IMR-90 (cell line): ENCODE measurements at regions not wholly inside any gene's neighbourhood (a gene's known extent, or its start where the extent isn't known, plus 50 kb on each side); places are given as distances from the start of the nearest gene placed in this dataset.

Experiments
- ATAC-seq: fragments of 200-7000 bp; cut with Tn5 transposase; 2 replicates; pipeline ENCODE4 v1.9.1; 2020; ENCODE audit warnings: low read depth, mild to moderate bottlenecking, moderate library complexity
- BruUV-seq: library from RNA; stranded (reverse); fragments of 400-500 nt; replicated peaks from 2 replicates; lab custom pipeline; 2021; lab: Mats Ljungman, UMichigan
- CTCF ChIA-PET: fragments of 300-600 bp; formaldehyde crosslinking; extraction: SDS; loops from one replicate; lab custom pipeline; 2021; ENCODE audit warnings: antibody characterized with exemption; lab: Yijun Ruan, JAX
- POLR2A ChIA-PET: fragments of 300-600 bp; sonication (Branson Sonifier 250); formaldehyde crosslinking; loops from one replicate; lab custom pipeline; 2022; ENCODE audit warnings: antibody characterized with exemption; ENCODE audit not compliant: unreplicated experiment; lab: Charles Lee
- DNase-seq: peaks from one replicate; pipeline ENCODE4 v3.0.0; 2013
- H2AFZ ChIP-seq: replicated peaks from 2 replicates; pipeline ENCODE3; 2013; ENCODE audit warnings: low read length, mild to moderate bottlenecking; ENCODE audit not compliant: poor library complexity
- H2AK5ac ChIP-seq: 2 replicates; pipeline ENCODE4 v1.6.1; 2013; ENCODE audit warnings: low read depth, low read length, inconsistent platforms
- H2AK9ac ChIP-seq: replicated peaks from 2 replicates; pipeline ENCODE3; 2013; ENCODE audit warnings: mild to moderate bottlenecking, low read depth, low read length, moderate library complexity; ENCODE audit not compliant: poor library complexity
- H2BK120ac ChIP-seq: 2 replicates; pipeline ENCODE4 v1.6.1; 2013; ENCODE audit warnings: low read depth, low read length, inconsistent platforms
- H2BK15ac ChIP-seq: 3 replicates; pipeline ENCODE4 v1.6.1; 2013; ENCODE audit warnings: low read depth, low read length, inconsistent platforms
- H2BK20ac ChIP-seq: 2 replicates; pipeline ENCODE4 v1.6.1; 2013; ENCODE audit warnings: low read depth, mild to moderate bottlenecking, inconsistent platforms, low read length, moderate library complexity
- H2BK5ac ChIP-seq: 2 replicates; pipeline ENCODE4 v1.6.1; 2013; ENCODE audit warnings: mild to moderate bottlenecking, low read depth, low read length, inconsistent platforms; ENCODE audit not compliant: poor library complexity, severe bottlenecking
- H3K14ac ChIP-seq: replicated peaks from 2 replicates; pipeline ENCODE4 v1.6.1; 2013; ENCODE audit warnings: low read depth, low read length, inconsistent platforms
- H3K18ac ChIP-seq: 2 replicates; pipeline ENCODE4 v1.6.1; 2013; ENCODE audit warnings: low read depth, low read length, control low read depth
- H3K23ac ChIP-seq: 2 replicates; pipeline ENCODE4 v1.6.1; 2013; ENCODE audit warnings: low read depth, low read length, inconsistent platforms
- H3K27ac ChIP-seq: 2 replicates; pipeline ENCODE4 v1.5.1; 2013; ENCODE audit warnings: mild to moderate bottlenecking, control low read depth, low read length; ENCODE audit not compliant: insufficient read depth
- H3K27me3 ChIP-seq: 2 replicates; pipeline ENCODE4 v1.6.1; 2013; ENCODE audit warnings: low read length; ENCODE audit not compliant: control insufficient read depth, insufficient read depth
- H3K36me3 ChIP-seq: 2 replicates; pipeline ENCODE4 v1.6.1; 2013; ENCODE audit warnings: low read length, mixed read lengths; ENCODE audit not compliant: control insufficient read depth, insufficient read depth
- H3K4ac ChIP-seq: 2 replicates; pipeline ENCODE4 v1.6.1; 2013; ENCODE audit warnings: low read depth, low read length, inconsistent platforms
- H3K4me1 ChIP-seq: 2 replicates; pipeline ENCODE4 v1.6.1; 2013; ENCODE audit warnings: low read length, mixed read lengths; ENCODE audit not compliant: control insufficient read depth, insufficient read depth
- H3K4me2 ChIP-seq: 2 replicates; pipeline ENCODE4 v1.6.1; 2013; ENCODE audit warnings: low read depth, mild to moderate bottlenecking, control low read depth, low read length, moderate library complexity
- H3K4me3 ChIP-seq: 2 replicates; pipeline ENCODE4 v1.5.1; 2013; ENCODE audit warnings: low read depth, mild to moderate bottlenecking, control low read depth, low read length, moderate library complexity; ENCODE audit not compliant: insufficient read depth
- H3K56ac ChIP-seq: 2 replicates; pipeline ENCODE4 v1.6.1; 2013; ENCODE audit warnings: low read length, inconsistent platforms; ENCODE audit not compliant: insufficient read depth; ENCODE audit errors: extremely low read depth
- H3K79me1 ChIP-seq, 2 experiments: 2 replicates each; pipeline ENCODE4 v1.6.1; 2013; ENCODE audit warnings: low read length in 2 of 2, inconsistent platforms in 1 of 2, low read depth in 1 of 2
- H3K9ac ChIP-seq: 2 replicates; pipeline ENCODE4 v1.6.1; 2013; ENCODE audit warnings: low read depth, low read length, control low read depth
- H3K9me1 ChIP-seq: 2 replicates; pipeline ENCODE4 v1.6.1; 2013; ENCODE audit warnings: low read length, inconsistent platforms; ENCODE audit not compliant: insufficient read depth
- H3K9me3 ChIP-seq: 2 replicates; pipeline ENCODE4 v1.6.1; 2013; ENCODE audit warnings: low read length; ENCODE audit not compliant: control insufficient read depth, insufficient read depth
- H4K20me1 ChIP-seq: 2 replicates; pipeline ENCODE4 v1.6.1; 2013; ENCODE audit warnings: low read length, inconsistent platforms; ENCODE audit not compliant: insufficient read depth
- H4K5ac ChIP-seq: 2 replicates; pipeline ENCODE4 v1.6.1; 2013; ENCODE audit warnings: mild to moderate bottlenecking, low read depth, low read length, control low read depth
- H4K8ac ChIP-seq, 2 experiments: 2 replicates each; pipeline ENCODE4 v1.6.1; 2013; ENCODE audit warnings: low read depth in 2 of 2, low read length in 2 of 2, control low read depth in 1 of 2, inconsistent platforms in 1 of 2
- H4K91ac ChIP-seq: 2 replicates; pipeline ENCODE4 v1.6.1; 2013; ENCODE audit warnings: low read depth, low read length, inconsistent platforms; ENCODE audit not compliant: insufficient read depth
- BHLHE40 ChIP-seq: fragments of 150-350 bp; IDR thresholded peaks from 2 replicates; pipeline ENCODE4 v1.6.1; 2016; ENCODE audit warnings: mild to moderate bottlenecking, low read depth, low read length
- CEBPB ChIP-seq: IDR thresholded peaks from 2 replicates; pipeline ENCODE4 v1.6.1; 2012; ENCODE audit warnings: low read depth, low read length, improper control_type of control experiment
- ELK1 ChIP-seq: fragments of 150-350 bp; IDR thresholded peaks from 2 replicates; pipeline ENCODE4 v1.6.1; 2016; ENCODE audit warnings: low read depth, mild to moderate bottlenecking, low read length, moderate library complexity, borderline replicate concordance
- FOS ChIP-seq: fragments of 150-350 bp; IDR thresholded peaks from 2 replicates; pipeline ENCODE4 v1.6.1; 2016; ENCODE audit warnings: low read depth, low read length
- MAZ ChIP-seq: IDR thresholded peaks from 2 replicates; pipeline ENCODE4 v1.6.1; 2012; ENCODE audit warnings: low read depth, mild to moderate bottlenecking, low read length, improper control_type of control experiment, moderate library complexity, borderline replicate concordance
- MXI1 ChIP-seq: IDR thresholded peaks from 2 replicates; pipeline ENCODE4 v1.6.1; 2012; ENCODE audit warnings: low read depth, mild to moderate bottlenecking, low read length, moderate library complexity, borderline replicate concordance
- NFE2L2 ChIP-seq: fragments of 150-350 bp; IDR thresholded peaks from 2 replicates; pipeline ENCODE4 v1.6.1; 2016; ENCODE audit warnings: low read depth, mild to moderate bottlenecking, low read length
- RAD21 ChIP-seq: IDR thresholded peaks from 2 replicates; pipeline ENCODE4 v1.6.1; 2012; ENCODE audit warnings: low read length, improper control_type of control experiment
- RCOR1 ChIP-seq: IDR thresholded peaks from 2 replicates; pipeline ENCODE4 v1.6.1; 2012; ENCODE audit warnings: mild to moderate bottlenecking, low read length, improper control_type of control experiment; ENCODE audit not compliant: insufficient replicate concordance
- RFX5 ChIP-seq: IDR thresholded peaks from 2 replicates; pipeline ENCODE4 v1.8.0; 2012; ENCODE audit warnings: low read depth, mild to moderate bottlenecking, low read length, moderate library complexity
- SMC3 ChIP-seq: fragments of 150-350 bp; IDR thresholded peaks from 2 replicates; pipeline ENCODE4 v1.6.1; 2016; ENCODE audit warnings: low read depth, mild to moderate bottlenecking, antibody characterized with exemption, low read length, moderate library complexity
- USF2 ChIP-seq: fragments of 150-350 bp; IDR thresholded peaks from 2 replicates; pipeline ENCODE4 v1.6.1; 2017; ENCODE audit warnings: mild to moderate bottlenecking, antibody characterized with exemption, low read length, low read depth
- WGBS, 2 experiments: methylation state at CpG; one replicate each; pipeline versions ENCODE4 v1.1.5 to v1.1.7; 2013; ENCODE audit warnings: missing lambda C conversion rate in 2 of 2; ENCODE audit not compliant: insufficient read length in 1 of 2; ENCODE audit errors: extremely low coverage in 2 of 2; 5-methylcytosine and 5-hydroxymethylcytosine counted together
- dilution Hi-C: fragments of 300-500 bp; cut with HindIII; formaldehyde crosslinking; loops from one replicate; pipeline ENCODE4 v1.14.3; 2018; ENCODE audit warnings: low sequenced_read_pairs; ENCODE audit not compliant: unreplicated experiment
- in situ Hi-C: fragments of 300-500 bp; cut with MboI; formaldehyde crosslinking; loops from 3 replicates; pipeline ENCODE4 v1.14.3; 2019; ENCODE audit warnings: low sequenced_read_pairs, inconsistent platforms, mixed read lengths
- intact Hi-C: fragments of 100-400 bp; cut with micrococcal nuclease; formaldehyde crosslinking; loops from 2 replicates; pipeline ENCODE4 v1.10.0; 2022

GRCh38 chr4:123866796-123867195 lies 470.2 kb downstream of the SPRY1 start:
- DNase-seq = peak; percentile 11
- Histone ChIP-seq H4K91ac (no peak overlapping the region), H2BK120ac (no peak overlapping the region), H2AK5ac (no peak overlapping the region), H3K4me2 (no peak overlapping the region), H3K23ac (no peak overlapping the region), H3K14ac (no peak overlapping the region), H2BK20ac (no peak overlapping the region), H3K9me3 (no peaks in the 10 kb centered on the region), H4K20me1 (no peaks in the 10 kb centered on the region), H3K79me1 (no peaks in the 10 kb centered on the region), H3K9ac (no peak overlapping the region), H3K4ac (no peak overlapping the region), H3K9me1 (no peaks in the 10 kb centered on the region; the same call in 1 of the 2 replicates), H2BK15ac (no peak overlapping the region), H3K27ac (no peak overlapping the region), H2BK5ac (no peak overlapping the region), H3K4me3 (no peak overlapping the region), H4K5ac (no peak overlapping the region), H2AK9ac (no peak overlapping the region), H2AFZ (no peak overlapping the region), H3K4me1 (no peaks in the 10 kb centered on the region; the same call in 1 of the 2 replicates), H3K27me3 (no peaks in the 10 kb centered on the region), H3K36me3 (no peaks in the 10 kb centered on the region), H3K18ac (no peak overlapping the region), H4K8ac (no peak overlapping the region), H3K56ac (no peak overlapping the region)
- no TSS peak for BruUV-seq
- dilution Hi-C loops = no loop called here
- in situ Hi-C loops = no loop called here
- no peak for ATAC-seq
- 100% methylated on average over 1 of the region's 2 CpGs; no CpG with 5 or more reads in 1 of the 2 experiments for WGBS, 2 experiments
- POLR2A ChIA-PET = no interaction called here
- intact Hi-C loops = no loop called here
- TF ChIP-seq ELK1 (no peak), MAZ (no peak), MXI1 (no peak), CEBPB (no peak), RAD21 (no peak), SMC3 (no peak), USF2 (no peak), BHLHE40 (no peak), RFX5 (no peak), NFE2L2 (no peak), RCOR1 (no peak), FOS (no peak)
- CTCF ChIA-PET = no interaction called here
